ENCODE measurements at regions not wholly inside any gene's neighbourhood (a gene's known extent, or its start where the extent isn't known, plus 50 kb on each side); places are given as distances from the start of the nearest gene placed in this dataset.

DNA sequence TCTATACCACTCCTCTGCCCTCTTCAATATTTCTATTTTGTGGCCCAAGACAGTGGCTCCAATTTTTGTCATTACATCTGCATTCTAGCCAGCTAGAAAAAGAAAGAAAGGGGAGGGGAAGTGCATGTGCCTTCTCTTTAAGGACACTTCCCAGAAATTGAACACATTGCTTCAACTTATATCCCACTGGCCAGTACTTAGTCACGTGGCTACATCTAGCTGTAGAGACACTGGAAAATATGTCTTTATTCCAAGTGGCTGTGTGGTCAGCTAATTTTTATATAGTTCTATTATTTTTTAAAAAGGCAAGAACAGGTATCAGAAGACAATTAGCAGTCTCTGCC is 200.4 kb downstream of the SNX19 start:
- no peak for TF ChIP-seq POLR2A (IDR thresholded peaks at IDR 0.05)
- TF ChIP-seq, protein P1, sequence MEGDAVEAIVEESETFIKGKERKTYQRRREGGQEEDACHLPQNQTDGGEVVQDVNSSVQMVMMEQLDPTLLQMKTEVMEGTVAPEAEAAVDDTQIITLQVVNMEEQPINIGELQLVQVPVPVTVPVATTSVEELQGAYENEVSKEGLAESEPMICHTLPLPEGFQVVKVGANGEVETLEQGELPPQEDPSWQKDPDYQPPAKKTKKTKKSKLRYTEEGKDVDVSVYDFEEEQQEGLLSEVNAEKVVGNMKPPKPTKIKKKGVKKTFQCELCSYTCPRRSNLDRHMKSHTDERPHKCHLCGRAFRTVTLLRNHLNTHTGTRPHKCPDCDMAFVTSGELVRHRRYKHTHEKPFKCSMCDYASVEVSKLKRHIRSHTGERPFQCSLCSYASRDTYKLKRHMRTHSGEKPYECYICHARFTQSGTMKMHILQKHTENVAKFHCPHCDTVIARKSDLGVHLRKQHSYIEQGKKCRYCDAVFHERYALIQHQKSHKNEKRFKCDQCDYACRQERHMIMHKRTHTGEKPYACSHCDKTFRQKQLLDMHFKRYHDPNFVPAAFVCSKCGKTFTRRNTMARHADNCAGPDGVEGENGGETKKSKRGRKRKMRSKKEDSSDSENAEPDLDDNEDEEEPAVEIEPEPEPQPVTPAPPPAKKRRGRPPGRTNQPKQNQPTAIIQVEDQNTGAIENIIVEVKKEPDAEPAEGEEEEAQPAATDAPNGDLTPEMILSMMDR (IDR thresholded peaks at IDR 0.05) = no peak
